ENCODE measurements at regions not wholly inside any gene's neighbourhood (a gene's known extent, or its start where the extent isn't known, plus 50 kb on each side); places are given as distances from the start of the nearest gene placed in this dataset.

- intact Hi-C loops (cut with micrococcal nuclease): no loop called here
- H3K4me3 Mint-ChIP-seq: no peak overlapping the region
- H3K27ac Mint-ChIP-seq: no peak overlapping the region
- ChIA-PET CTCF (no interaction called here), POLR2A (no interaction called here)
- H3K27me3 Mint-ChIP-seq: no peaks in the 10 kb centered on the region
- H3K36me3 Mint-ChIP-seq (ENCODE audit: low read depth): no peaks in the 10 kb centered on the region
- ATAC-seq: no peak
- TF ChIP-seq CTCF (IDR thresholded peaks at IDR 0.05): no peak
- peaks cover 2% of the 10 kb centered on the region for H3K9me3 Mint-ChIP-seq
- no peak for DNase-seq
- no peaks in the 10 kb centered on the region for H3K4me1 Mint-ChIP-seq (ENCODE audit: low read depth)
Measured at GRCh38 chr11:97856666-97857065, 1164.1 kb upstream of the CNTN5 start.

GRCh38 chr11:97860237-97860636 is 1160.5 kb upstream of the CNTN5 start:
- H3K4me3 Mint-ChIP-seq: no peak overlapping the region

GRCh38 chr11:97862021-97862420 is 1158.7 kb upstream of the CNTN5 start:
- Mint-ChIP-seq H3K27me3 (no peaks in the 10 kb centered on the region), H3K9me3 (peaks cover 14% of the 10 kb centered on the region), H3K4me1 (ENCODE audit: low read depth) (no peaks in the 10 kb centered on the region), H3K36me3 (ENCODE audit: low read depth) (no peaks in the 10 kb centered on the region), H3K27ac (no peak overlapping the region), H3K4me3 (no peak overlapping the region)
- ChIA-PET POLR2A (no interaction called here), CTCF (no interaction called here)
- no peak for TF ChIP-seq CTCF (IDR thresholded peaks at IDR 0.05)
- DNase-seq (no peak), ATAC-seq (no peak)
- intact Hi-C loops (cut with micrococcal nuclease): no loop called here

More at GRCh38 chr11:97860237-97860636, 1160.5 kb upstream of the CNTN5 start:
- DNase-seq (no peak), ATAC-seq (no peak)
- Mint-ChIP-seq H3K27ac (no peak overlapping the region), H3K4me1 (ENCODE audit: low read depth) (no peaks in the 10 kb centered on the region), H3K27me3 (no peaks in the 10 kb centered on the region), H3K36me3 (ENCODE audit: low read depth) (no peaks in the 10 kb centered on the region), H3K9me3 (peaks cover 11% of the 10 kb centered on the region)
- TF ChIP-seq CTCF (IDR thresholded peaks at IDR 0.05): no peak
- CTCF ChIA-PET: no interaction called here
- POLR2A ChIA-PET: no interaction called here
- intact Hi-C loops (cut with micrococcal nuclease): no loop called here

- Mint-ChIP-seq H3K4me3 (no peak overlapping the region), H3K9me3 (peaks cover 28% of the 10 kb centered on the region), H3K4me1 (ENCODE audit: low read depth) (no peaks in the 10 kb centered on the region), H3K27ac (no peak overlapping the region), H3K27me3 (no peaks in the 10 kb centered on the region), H3K36me3 (ENCODE audit: low read depth) (no peaks in the 10 kb centered on the region)
- no peak for TF ChIP-seq CTCF (IDR thresholded peaks at IDR 0.05)
- DNase-seq (no peak), ATAC-seq (no peak)
- ChIA-PET CTCF (no interaction called here), POLR2A (no interaction called here)
- intact Hi-C loops (cut with micrococcal nuclease): no loop called here
Measured at GRCh38 chr11:97865424-97866012, 1155.2 kb upstream of the CNTN5 start.

GRCh38 chr11:97871816-97872215 is 1148.9 kb upstream of the CNTN5 start:
- Mint-ChIP-seq H3K36me3 (ENCODE audit: low read depth) (no peaks in the 10 kb centered on the region), H3K4me3 (no peak overlapping the region), H3K9me3 (peaks cover 24% of the 10 kb centered on the region), H3K27me3 (no peaks in the 10 kb centered on the region), H3K4me1 (ENCODE audit: low read depth) (no peaks in the 10 kb centered on the region), H3K27ac (no peak overlapping the region)
- no peak for DNase-seq
- CTCF ChIA-PET: no interaction called here
- intact Hi-C loops (cut with micrococcal nuclease): no loop called here
- POLR2A ChIA-PET: no interaction called here
- no peak for TF ChIP-seq CTCF (IDR thresholded peaks at IDR 0.05)
- ATAC-seq: no peak
